GM19035 (cell line): ENCODE measurements at regions not wholly inside any gene's neighbourhood (a gene's known extent, or its start where the extent isn't known, plus 50 kb on each side); places are given as distances from the start of the nearest gene placed in this dataset.
"Not testable (repeated sequence)": the region's sequence is repeated elsewhere in the genome, so short reads cannot be mapped to it uniquely, and the experiment has no call there.

Experiments used
- ATAC-seq: cut with Tn5 transposase; IDR thresholded peaks from one replicate; pipeline ENCODE4 v1.9.1; 2021; ENCODE audit not compliant: unreplicated experiment

DNA sequence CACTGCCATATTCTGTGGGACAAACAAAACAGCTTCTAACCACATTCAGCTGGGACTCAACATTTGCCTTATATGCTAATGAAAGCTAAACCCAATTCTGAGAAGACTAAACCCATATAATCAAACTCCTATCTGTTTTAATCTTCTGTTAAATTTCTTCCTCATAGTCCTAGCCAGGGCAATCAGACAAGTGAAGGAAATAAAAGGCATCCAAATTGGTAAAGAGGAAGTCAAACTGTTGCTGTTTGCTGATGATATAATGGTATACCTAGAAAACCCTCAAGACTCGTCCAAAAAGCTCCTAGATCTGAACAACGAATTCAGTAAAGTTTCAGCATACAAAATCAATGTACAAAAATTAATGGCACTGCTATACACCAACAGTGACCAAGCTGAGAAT lies 157.1 kb downstream of the PHLDA1 start:
- ATAC-seq = no peak

DNA sequence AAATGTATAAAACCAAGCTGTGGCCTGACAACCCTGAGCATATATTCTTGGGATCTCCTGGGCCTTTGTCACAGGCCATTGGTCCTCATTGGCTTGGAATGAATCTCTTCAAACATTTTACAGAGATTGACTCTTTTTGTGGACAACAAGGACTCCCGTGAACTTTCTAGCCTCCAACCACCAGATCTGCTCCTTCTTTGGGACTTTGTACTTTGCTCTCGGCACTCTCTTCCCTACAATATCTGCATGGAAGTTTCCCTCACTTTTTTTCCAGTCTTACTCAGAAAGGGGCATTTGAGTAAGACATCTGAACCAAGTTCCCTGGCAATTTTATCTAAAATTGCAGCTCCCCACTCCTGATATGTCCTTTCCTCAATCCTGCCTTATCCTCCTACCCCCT lies 158.8 kb downstream of the PHLDA1 start:
- ATAC-seq = no peak

DNA sequence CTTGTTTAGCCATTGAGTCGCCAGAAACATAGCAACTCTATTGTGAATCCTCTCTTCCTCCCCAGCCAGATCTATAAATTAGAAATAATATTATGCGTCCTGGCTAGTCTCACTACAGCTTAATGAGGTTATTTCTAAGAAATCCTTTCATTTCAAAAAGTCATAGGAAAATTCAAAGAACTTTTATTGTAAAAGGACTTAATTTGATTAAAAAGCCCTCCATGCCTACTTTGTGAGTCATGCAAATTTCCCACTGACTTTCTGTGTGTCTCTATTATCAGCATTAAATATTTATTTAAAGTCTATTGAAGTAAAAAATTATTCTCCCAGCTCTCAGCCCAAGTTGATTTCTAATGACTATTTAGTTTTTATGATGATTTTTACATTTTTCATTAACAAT lies 160.7 kb downstream of the PHLDA1 start:
- ATAC-seq = no peak

DNA sequence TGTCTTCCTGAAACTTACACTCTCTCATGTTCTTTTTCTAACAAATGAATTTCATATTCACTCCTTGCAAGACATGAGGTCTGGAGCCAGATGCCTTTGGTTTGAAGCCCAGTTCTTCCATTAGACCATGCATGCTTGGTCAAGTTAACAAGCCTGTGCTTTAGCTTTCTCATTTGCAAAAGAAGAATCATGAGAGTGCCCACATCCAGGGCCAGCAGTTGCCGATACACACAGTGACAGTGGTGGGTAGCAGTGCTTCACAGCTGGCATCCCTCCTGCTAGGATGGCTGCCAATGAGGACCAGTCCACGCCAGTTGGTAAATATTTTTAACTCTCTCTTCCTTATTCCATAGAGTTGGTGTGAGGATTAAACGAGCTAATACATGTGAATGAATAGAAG lies 163.1 kb downstream of the PHLDA1 start:
- ATAC-seq = no peak

DNA sequence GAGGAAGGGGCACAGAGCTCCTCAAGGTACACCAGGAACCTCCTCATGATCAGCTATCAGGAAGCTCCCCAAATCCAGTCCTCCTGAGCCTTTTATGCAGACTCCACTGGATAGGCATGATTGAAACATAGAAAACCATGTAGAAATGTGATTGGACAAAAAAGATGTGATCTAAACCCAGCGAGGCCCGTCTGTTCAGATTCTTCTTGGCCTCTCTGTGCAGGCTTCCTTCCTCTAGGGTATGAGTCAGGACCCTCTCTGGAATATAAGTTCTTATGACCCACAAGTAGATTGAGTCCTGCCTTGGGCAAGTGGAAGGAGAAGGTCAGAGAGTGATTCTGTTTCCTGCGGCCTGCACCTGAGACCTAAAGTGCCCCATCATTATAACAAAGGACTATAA lies 166.3 kb downstream of the PHLDA1 start:
- ATAC-seq = no peak

DNA sequence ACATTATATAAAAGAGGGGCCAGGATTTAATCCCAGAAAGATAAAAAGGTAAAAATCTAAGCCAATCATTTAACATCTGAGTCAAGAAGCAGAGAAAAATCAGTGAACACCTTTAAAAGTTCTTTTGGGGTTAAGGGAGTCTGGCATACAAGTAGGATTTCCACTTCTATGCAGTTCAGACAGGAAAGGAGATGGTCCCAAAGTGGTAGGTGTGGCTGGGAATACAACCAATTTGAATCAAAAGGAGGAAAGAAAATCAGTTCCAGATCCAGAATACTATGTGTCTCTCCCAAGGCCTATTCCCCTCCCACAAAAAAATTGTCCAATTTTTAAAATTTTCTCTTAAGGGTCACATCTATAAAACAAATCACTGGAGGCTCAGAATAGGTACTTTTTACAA lies 167.4 kb downstream of the PHLDA1 start:
- ATAC-seq = no peak

- no peak for ATAC-seq
These were observed 168.0 kb downstream of the PHLDA1 start for GRCh38 chr12:75863533-75863932.

DNA sequence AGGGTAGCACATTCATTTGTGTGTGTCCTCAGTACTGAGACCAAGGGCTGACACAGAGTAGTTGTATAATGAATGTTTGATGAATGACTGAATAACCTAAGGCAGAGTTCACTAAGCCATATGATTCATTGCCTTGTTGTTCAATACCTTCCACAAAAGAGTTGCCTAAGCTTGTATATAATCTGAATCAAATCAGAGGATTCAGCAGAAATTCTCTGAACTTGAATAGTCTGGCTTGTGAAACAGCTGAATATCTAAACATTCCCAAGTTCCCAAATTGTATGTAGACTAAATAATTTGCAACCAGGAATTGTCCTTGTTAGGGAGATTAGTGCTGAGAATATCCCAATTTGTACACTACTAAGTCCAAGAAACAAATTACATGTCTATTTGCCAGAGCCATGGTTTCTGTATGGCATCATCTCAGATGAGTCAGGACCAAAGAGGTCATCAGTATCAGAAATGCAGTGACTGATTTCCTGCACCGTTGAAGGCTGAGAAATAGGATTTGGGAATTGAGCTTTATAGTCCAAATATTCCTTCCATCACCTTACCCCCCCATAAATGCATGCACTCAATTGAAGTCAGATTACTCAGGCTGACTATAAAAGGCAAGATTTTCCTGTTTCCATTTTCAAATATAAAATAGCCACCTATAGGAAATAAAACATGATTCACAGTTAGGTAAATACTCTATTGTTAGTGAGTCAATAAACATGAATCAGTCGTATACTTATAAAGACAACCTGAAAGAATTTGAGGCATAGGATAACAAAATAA lies 168.7 kb downstream of the PHLDA1 start:
- ATAC-seq = no peak

DNA sequence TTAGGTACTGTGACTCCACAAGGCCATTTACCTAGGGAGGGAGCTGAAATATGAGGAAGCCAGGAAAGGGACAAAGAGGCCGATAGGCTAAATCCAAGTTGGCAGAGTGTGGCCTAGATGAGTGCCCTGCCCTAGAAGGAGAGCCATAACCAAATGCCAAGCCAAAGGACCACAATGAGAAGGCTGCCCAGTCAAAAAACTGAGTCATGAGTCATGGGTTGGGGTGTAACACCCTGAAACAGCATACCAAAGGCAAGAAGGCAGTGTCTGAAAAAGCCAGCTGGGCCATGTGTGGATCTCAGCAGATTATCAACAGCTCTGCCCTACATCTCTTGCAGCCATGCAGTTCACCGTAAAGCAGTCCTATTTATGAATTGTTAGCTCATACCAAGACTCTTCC lies 171.7 kb downstream of the PHLDA1 start:
- no peak for ATAC-seq

GRCh38 chr12:75856235-75856634 lies 175.3 kb downstream of the PHLDA1 start:
- ATAC-seq = no peak

- ATAC-seq = no peak
These were observed 176.2 kb downstream of the PHLDA1 start for GRCh38 chr12:75855360-75855759.

DNA sequence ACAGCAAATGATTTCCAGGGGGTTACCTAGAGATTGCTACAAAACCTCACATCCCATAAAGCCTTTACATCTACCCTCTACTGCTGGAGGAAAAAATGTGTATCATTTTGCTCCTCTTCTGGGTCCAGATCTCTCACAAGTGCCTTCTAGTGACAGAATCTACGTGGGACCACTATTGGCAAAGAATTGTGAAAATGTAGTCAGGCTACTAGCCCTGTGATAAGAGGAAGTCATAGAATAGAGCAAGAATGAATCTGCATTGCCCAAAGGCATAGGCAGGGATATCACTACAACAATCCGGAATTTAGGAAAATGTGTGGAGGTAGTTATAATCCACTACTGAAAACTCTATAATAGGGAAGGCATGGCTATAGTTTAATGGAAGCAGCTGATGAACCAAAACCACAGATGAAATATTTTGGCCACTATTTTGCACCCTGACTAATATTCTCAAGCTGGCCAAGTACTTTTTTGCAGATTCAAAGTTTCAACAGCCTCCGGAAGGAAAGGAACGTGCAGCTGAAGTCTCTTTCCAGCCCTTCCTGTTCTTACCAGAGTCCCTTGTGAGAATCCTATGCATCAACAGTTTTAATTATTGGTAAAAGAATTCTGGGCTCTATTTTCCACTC lies 176.8 kb downstream of the PHLDA1 start:
- ATAC-seq = no peak

GRCh38 chr12:75854137-75854536 lies 177.4 kb downstream of the PHLDA1 start:
- not testable (repeated sequence) for ATAC-seq

- no peak for ATAC-seq
These were observed 177.9 kb downstream of the PHLDA1 start for GRCh38 chr12:75853626-75854025.

GRCh38 chr12:75852956-75853355 lies 178.6 kb downstream of the PHLDA1 start:
- ATAC-seq = no peak

GRCh38 chr12:75852143-75852542 lies 179.4 kb downstream of the PHLDA1 start:
- no peak for ATAC-seq

- no peak for ATAC-seq
These were observed 180.7 kb downstream of the PHLDA1 start for GRCh38 chr12:75850721-75851462.

DNA sequence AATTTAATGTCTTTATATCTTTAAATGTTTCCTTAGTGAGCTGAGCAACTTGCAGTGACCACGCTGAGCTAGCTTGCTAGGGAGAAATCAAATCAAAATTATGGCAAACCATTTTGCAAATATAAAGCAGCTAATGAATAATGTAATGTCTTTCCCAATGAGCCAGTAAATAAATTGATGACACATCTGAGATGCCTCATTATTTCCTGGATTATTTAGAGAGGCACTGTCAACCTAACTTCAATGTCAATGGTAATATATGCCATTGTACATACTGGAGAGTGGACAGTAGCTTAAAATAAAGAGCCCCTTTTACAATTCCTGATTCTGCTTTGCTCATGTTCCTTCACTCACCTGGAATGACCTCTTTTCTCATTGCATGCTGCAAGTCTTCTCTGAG lies 182.6 kb downstream of the PHLDA1 start:
- no peak for ATAC-seq

DNA sequence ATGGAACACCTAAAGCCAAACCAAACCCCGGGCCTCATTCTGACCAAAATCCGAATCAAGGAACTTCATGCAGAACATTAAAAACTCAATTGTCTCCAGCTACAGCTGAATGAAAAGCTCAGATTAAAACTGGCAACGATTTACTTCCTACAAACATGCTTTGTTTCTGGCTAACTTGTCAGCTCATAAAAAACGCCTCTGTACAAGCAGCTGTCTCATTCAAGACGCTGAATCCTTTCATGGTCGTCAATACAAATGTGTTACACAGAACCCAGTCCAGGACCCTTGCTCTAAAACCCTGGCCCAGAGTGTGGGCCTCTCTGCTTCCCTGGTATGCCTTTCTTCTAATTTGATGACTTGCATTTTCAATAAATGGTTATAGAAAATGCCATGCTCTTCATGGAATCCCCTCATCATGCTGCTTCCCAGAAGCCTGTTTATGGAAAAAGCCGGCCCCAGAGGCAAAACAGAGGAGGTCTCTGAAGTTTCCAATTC lies 183.1 kb downstream of the PHLDA1 start:
- ATAC-seq = no peak

DNA sequence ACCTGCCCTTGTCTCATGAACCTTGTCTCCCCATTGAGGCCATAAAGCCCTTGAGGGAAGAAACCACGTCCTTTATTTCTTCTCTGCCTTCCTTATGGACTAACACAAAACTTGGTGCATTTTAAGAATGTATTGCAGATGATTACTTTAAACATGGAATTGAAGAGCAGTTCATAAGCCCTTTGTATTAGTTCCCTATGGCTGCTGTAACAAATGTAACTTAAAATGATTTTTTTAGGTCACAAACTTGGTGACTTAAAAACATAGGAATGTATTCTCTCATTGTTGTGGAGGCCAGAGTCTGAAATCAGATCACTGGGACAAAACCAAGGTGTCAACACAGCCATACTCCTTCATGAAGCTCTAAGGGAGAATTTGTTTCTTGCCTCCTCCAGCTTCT lies 185.5 kb downstream of the PHLDA1 start:
- ATAC-seq = no peak

DNA sequence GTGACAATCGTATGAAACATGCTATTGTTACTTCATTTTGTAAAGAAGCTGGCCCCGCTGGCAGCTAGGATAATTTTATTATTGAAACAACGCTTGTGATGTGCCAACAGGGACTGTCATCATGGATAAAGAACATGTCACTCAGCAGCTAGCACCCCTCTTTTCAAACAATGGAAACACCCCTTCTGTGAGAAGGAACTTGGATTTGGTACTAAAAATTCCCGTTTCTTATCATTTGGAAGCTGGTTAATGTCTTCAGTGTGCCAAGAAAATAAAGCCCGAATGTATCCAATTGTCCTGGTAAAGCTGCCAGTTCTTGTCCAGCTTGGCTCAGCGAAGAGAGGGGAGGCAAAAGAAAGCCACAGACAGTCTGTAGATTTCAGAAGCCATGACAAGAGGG lies 186.6 kb downstream of the PHLDA1 start:
- no peak for ATAC-seq
